Stomach (tissue), 4 donors: ENCODE measurements at regions not wholly inside any gene's neighbourhood (a gene's known extent, or its start where the extent isn't known, plus 50 kb on each side); places are given as distances from the start of the nearest gene placed in this dataset.

ENCODE experiments used
- EP300 ChIP-seq: sonication (generic); formaldehyde crosslinking; IDR thresholded peaks from one replicate; pipeline ENCODE4 v1.6.1; 2017; ENCODE audit warnings: antibody characterized with exemption
- POLR2A ChIP-seq, 4 donors: fragments of 450-650 bp; IDR thresholded peaks; one replicate each; pipeline ENCODE4 v1.6.1; 2016; ENCODE audit warnings: antibody characterized with exemption in 4 of 4, control low read depth in 2 of 4, mild to moderate bottlenecking in 1 of 4, moderate library complexity in 1 of 4
- POLR2AphosphoS5 ChIP-seq, 3 donors: sonication (generic); formaldehyde crosslinking; IDR thresholded peaks; one replicate each; pipeline ENCODE4 v1.6.1; 2016; ENCODE audit warnings: antibody characterized with exemption in 3 of 3
- TF ChIP-seq, protein P1 (sequence below), 7 experiments: fragments of 450-650 bp in 4 of 7; fragments of 200-600 bp in 3 of 7; sonication (generic) in 3 of 7; IDR thresholded peaks; one replicate each; pipeline ENCODE4 v1.5.1; 2016 to 2019; ENCODE audit warnings: antibody characterized with exemption in 7 of 7, control low read depth in 2 of 7, mild to moderate bottlenecking in 1 of 7

DNA sequence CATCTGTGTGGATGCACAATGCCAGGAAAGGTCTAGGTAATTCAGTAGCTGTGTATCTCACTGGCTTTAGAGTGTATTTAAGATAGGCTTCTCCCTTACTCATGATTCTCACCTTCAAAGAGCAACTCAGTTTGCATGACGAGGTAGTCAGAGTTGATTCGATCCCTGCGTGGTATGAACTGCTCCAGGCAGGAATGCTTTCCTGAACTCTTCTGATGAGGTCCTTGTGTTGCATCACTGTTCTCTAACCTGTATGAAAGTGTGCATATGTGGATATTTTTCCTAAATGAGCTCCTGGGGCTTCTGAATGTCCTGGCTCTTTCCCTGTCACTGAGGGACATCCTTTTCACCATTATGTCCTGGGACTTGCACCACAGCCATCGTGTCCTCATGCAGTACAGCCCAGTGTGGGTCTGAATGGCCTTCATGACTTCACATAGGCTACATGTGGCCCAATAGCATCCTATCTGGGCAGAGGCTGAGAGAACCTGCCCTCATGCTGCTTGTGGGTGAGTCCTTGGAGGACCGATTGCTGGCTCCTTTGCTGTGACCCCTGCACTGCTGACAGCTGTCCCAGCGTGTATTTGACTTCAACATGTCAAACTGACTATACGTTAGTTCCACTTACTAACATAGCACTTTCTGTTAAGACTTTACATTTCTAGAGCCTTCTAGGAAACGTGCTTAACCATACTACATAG is 65.3 kb upstream of the WDR1 start:
- TF ChIP-seq POLR2A (IDR thresholded peaks at IDR 0.05), result no peak
- TF ChIP-seq, protein P1, sequence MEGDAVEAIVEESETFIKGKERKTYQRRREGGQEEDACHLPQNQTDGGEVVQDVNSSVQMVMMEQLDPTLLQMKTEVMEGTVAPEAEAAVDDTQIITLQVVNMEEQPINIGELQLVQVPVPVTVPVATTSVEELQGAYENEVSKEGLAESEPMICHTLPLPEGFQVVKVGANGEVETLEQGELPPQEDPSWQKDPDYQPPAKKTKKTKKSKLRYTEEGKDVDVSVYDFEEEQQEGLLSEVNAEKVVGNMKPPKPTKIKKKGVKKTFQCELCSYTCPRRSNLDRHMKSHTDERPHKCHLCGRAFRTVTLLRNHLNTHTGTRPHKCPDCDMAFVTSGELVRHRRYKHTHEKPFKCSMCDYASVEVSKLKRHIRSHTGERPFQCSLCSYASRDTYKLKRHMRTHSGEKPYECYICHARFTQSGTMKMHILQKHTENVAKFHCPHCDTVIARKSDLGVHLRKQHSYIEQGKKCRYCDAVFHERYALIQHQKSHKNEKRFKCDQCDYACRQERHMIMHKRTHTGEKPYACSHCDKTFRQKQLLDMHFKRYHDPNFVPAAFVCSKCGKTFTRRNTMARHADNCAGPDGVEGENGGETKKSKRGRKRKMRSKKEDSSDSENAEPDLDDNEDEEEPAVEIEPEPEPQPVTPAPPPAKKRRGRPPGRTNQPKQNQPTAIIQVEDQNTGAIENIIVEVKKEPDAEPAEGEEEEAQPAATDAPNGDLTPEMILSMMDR (IDR thresholded peaks at IDR 0.05), result no peak
- no peak for TF ChIP-seq POLR2AphosphoS5 (IDR thresholded peaks at IDR 0.05)
- TF ChIP-seq EP300, result no peak
